ENCODE measurements at regions not wholly inside any gene's neighbourhood (a gene's known extent, or its start where the extent isn't known, plus 50 kb on each side); places are given as distances from the start of the nearest gene placed in this dataset.
"Not testable (repeated sequence)": the region's sequence is repeated elsewhere in the genome, so short reads cannot be mapped to it uniquely, and the experiment has no call there.

DNA sequence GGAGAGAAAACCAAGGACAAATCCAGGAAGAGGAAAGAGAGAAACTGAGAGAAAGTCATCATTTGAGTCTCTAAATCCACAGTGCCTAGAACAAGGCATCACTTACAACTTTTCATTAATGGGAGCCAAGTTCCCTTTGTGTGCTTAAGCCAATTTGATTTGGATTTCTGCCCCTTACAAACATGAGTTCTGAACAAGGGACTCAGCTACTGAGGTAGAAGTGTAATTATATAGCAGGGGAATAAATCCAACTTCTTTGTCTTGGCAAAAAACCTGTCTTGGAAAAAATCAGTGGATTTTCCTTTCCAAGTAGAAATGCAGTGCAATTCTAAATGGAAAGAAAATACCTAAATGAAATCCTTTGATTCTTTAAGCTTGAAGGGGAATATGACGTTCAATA, 307.2 kb upstream of the CNTN3 start:
- FAIRE-seq: no peak
- TF ChIP-seq, protein P1, sequence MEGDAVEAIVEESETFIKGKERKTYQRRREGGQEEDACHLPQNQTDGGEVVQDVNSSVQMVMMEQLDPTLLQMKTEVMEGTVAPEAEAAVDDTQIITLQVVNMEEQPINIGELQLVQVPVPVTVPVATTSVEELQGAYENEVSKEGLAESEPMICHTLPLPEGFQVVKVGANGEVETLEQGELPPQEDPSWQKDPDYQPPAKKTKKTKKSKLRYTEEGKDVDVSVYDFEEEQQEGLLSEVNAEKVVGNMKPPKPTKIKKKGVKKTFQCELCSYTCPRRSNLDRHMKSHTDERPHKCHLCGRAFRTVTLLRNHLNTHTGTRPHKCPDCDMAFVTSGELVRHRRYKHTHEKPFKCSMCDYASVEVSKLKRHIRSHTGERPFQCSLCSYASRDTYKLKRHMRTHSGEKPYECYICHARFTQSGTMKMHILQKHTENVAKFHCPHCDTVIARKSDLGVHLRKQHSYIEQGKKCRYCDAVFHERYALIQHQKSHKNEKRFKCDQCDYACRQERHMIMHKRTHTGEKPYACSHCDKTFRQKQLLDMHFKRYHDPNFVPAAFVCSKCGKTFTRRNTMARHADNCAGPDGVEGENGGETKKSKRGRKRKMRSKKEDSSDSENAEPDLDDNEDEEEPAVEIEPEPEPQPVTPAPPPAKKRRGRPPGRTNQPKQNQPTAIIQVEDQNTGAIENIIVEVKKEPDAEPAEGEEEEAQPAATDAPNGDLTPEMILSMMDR (IDR thresholded peaks at IDR 0.05; ENCODE audit: insufficient read depth, missing control alignments): no peak

DNA sequence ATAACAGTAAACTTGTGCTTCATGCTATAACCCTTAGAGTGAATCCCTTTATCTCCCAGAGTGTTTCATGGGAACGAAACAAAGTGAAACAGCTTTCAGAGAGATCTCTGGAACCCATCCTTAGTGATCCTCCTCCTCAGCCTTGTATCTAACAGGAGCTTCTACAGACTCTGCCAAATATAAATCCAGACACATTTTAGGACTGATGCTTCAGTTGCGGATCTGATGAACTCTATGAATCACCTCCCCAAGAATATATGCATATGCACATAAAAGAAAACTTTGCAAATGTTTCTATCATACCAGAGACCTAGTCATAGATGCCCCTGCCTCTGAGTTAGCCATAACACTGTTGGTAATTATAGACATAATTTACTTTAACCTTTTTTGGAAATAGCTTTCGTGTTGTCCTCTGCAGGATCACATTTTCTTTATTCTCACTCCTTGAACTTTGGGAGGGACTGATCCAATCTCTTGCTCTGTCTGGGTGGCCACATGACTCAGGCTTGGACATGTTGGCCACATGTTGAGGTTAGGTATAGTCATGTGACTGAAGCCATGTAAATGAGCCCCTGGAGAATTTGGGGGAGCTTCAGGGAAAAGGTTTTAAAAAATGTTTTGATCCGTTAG, 306.4 kb upstream of the CNTN3 start:
- DNase-seq (ENCODE audit: insufficient read length, low spot score) (no peak), FAIRE-seq (no peak)
- TF ChIP-seq, protein P1 (IDR thresholded peaks at IDR 0.05; ENCODE audit: insufficient read depth, missing control alignments): no peak

More for the DNA sequence above, 307.2 kb upstream of the CNTN3 start:
- DNase-seq (ENCODE audit: insufficient read length, low spot score): no peak

DNA sequence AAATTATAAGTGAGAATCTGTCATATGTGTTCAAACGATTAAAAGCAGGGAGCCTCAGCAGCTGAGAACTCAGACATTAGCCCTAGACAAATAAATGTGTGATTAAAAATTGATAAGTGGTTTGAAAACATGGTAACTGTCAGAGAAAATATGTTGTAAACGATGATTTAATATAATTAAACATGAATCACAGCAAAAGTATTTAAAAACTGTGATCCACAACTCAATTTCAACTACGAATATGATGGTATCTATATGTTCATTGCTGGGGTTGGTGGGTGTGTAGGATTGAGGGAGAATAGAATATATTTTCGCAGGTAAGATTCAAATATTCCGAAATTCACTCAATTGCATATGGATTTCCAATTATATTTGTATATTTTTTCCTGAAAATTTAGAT, 302.2 kb upstream of the CNTN3 start:
- FAIRE-seq: no peak
- DNase-seq (ENCODE audit: insufficient read length, low spot score): no peak
- TF ChIP-seq, protein P1 (IDR thresholded peaks at IDR 0.05; ENCODE audit: insufficient read depth, missing control alignments): no peak

DNA sequence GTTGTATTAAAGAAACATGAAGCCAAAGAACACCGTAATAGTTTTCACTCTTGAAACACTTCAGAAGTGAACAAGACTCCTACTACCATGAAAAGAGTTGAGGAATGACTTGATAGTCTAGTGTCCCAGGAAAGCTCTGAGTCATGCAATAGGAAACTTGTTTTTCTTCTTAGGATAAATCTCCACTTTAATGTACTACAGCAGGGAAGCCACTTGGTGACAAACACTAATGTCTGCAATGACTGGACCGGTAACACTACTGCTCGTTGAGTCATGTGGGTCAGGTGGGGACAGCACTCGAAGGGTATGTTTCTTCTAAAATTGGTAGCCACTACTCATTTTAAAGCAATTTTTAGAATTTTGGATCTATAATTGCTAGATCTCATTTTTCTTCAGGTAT, 291.7 kb upstream of the CNTN3 start:
- DNase-seq (ENCODE audit: insufficient read length, low spot score): no peak
- TF ChIP-seq, protein P1 (IDR thresholded peaks at IDR 0.05; ENCODE audit: insufficient read depth, missing control alignments): no peak
- no peak for FAIRE-seq

DNA sequence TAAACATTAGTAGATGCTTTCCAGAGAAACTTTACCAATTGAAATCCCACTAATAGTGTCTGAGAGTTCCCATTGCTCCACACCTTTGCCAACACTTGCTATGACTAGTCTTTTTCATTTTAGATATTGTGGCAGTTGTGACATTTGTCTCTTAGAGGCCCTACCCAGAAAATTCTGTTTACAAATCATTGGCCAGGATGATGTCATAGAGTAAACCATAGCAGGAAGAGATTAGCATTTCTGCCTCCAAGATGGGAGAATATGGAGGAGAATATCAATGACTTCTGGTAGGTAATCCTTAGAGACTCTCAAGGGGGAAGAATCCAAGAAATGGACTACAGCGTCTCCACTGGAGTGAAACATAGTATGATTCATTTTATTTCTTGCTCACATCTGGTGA, 291.0 kb upstream of the CNTN3 start:
- TF ChIP-seq, protein P1 (IDR thresholded peaks at IDR 0.05; ENCODE audit: insufficient read depth, missing control alignments): no peak
- no peak for DNase-seq (ENCODE audit: insufficient read length, low spot score)
- FAIRE-seq: no peak

DNA sequence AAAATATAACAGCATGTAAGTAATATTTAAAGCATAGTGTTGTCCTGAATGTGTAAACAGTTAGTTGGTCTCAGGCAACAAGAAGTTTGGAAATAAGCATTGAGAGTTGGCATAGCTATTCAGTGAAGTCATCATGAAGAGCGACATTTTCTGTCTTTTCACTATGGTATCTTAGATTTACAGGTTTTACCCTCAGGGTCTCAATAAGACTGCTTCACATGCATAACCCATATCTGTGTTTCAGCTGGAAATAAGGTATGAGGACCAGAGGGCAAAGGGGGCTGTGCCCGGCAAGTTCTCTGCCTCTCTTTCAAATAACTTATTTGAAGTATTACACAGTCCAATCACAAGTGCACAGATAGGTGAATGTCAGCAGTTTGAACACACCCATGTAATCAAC, 290.2 kb upstream of the CNTN3 start:
- TF ChIP-seq, protein P1 (IDR thresholded peaks at IDR 0.05; ENCODE audit: insufficient read depth, missing control alignments): no peak
- DNase-seq (ENCODE audit: insufficient read length, low spot score) (no peak), FAIRE-seq (no peak)

DNA sequence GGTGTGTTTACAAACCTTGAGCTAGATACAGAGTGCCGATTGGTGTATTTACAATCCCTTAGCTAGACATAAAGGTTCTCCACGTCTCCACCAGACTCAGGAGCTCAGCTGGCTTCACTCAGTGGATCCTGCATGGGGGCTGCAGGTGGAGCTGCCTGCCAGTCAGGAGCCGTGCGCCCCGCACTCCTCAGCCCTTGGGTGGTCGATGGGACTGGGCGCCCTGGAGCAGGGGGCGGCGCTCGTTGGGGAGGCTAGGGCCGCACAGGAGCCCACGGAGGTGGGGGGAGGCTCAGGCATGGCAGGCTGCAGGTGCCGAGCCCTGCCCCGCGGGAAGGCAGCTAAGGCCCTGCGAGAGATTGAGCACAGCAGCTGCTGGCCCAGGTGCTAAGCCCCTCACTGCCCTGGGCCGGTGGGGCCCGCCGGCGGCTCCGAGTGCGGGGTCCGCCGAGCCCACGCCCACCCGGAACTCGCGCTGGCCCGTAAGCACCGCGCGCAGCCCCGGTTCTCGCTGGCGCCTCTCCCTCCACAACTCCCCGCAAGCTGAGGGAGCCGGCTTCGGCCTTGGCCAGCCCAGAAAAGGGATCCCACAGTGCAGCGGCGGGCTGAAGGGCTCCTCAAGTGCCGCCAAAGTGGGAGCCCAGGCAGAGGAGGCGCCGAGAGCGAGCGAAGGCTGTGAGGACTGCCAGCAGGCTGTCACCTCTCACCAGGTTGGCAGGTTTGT, 285.5 kb upstream of the CNTN3 start:
- not testable (repeated sequence) for FAIRE-seq; DNase-seq (ENCODE audit: insufficient read length, low spot score)

Data from D721Med (cell line).